GM12891 (cell line): ENCODE measurements at regions not wholly inside any gene's neighbourhood (a gene's known extent, or its start where the extent isn't known, plus 50 kb on each side); places are given as distances from the start of the nearest gene placed in this dataset.

Source experiments
- PAX5 ChIP-seq: IDR thresholded peaks from 2 replicates; pipeline ENCODE4 v1.6.1; 2011; ENCODE audit warnings: low read length, moderate library complexity, mild to moderate bottlenecking; ENCODE audit not compliant: insufficient read depth, severe bottlenecking
- POLR2A ChIP-seq: IDR thresholded peaks from 2 replicates; pipeline ENCODE4 v1.6.1; 2011; ENCODE audit warnings: low read depth, low read length, control low read depth
- POLR2AphosphoS5 ChIP-seq: IDR thresholded peaks from 2 replicates; pipeline ENCODE4 v1.6.1; 2011; ENCODE audit warnings: low read depth, low read length, control low read depth
- SPI1 ChIP-seq: IDR thresholded peaks from 2 replicates; pipeline ENCODE4 v1.6.1; 2011; ENCODE audit warnings: low read depth, low read length, control low read depth
- TAF1 ChIP-seq: IDR thresholded peaks from 2 replicates; pipeline ENCODE4 v1.6.1; 2011; ENCODE audit warnings: low read depth, low read length, control low read depth

DNA sequence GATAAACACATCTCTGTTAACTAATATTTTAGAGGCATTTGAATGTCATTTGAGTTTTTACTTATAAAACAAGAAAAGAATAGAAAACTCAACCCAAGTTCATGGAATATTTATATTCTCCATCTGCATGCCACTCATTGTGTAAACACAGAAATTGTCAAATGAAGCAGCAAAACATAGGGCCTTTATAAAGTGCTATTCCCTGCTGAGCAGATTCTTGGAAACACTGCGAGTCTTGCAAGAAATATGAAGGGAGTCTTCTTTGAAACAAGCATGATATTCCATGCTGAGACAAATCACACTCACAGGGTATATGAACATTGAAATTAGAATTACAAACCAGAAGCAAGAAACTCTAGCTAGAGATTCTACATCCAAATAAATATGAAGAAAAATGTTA is 655.8 kb downstream of the BRINP3 start:
- TF ChIP-seq POLR2AphosphoS5 (no peak), POLR2A (no peak), PAX5 (no peak), TAF1 (no peak), SPI1 (no peak)
